ENCODE measurements at regions not wholly inside any gene's neighbourhood (a gene's known extent, or its start where the extent isn't known, plus 50 kb on each side); places are given as distances from the start of the nearest gene placed in this dataset.

DNA sequence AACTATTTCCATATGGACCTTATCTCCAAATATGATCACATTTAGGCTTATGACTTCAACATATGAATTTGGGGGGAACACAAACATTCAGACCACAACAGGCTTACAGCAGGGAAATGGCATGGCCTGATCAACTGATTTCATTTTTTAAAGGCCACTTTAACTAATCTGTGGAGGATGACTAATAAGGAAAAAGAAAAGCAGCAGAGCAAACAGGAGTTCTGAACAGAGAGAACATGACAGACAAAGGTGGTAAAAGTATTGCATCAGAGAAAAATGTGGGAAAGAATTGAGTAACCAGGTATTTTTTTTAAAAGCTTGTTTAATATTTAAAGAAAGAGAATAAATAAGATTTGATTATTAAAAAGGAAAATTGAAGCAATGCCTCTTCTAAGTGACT, 366.1 kb upstream of the TMPO start:
- DNase-seq (ENCODE audit: low read depth), result no peak

DNA sequence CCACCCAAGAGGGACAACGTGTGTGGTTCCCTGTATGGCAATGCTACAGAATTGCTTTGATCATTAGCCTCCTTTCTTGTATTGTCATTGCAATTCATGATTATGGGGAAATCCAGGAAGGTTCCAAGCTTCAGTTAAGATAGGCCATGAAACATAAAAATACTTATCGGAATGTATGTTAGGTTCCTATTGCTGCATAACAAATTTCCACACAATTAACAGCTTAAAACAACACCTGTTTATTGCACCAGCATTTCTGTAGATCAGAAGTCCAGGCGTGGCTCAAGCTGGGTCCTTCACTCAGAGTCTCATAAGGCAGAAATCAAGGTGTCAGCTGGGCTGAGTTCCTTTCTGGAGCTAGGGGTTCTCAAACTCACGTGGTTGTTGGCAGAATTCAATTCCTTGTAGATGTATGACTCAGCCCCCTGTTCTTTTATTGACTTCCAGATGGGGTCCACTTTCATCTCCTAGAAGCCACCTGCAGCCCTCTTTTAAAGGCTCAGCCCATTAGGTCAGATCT, 365.6 kb upstream of the TMPO start:
- DNase-seq (ENCODE audit: low read depth), result no peak

DNA sequence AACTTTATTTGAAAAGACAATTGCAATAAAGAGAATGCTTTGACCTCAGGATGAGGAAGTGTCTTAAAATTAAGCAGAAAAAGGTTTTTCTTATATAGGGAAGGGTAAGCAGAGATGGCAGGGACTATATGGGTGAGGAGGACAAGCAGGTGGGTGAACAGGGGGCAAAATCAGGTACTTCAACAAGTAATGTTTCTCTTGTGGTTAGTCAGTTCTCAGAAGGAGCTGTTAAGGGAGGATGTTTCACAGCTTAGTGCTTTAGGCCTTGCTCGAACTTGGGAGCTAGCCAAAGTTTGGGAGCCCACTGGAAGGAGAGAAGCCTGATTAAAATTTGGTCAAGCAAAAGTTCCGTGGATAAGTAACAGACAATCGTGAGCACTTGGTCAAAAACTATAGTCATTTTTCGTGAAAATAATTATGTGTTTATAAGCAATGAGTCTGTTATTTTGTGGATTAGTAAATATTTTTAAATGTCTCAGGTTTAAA, 364.2 kb upstream of the TMPO start:
- no peak for DNase-seq (ENCODE audit: low read depth)

DNA sequence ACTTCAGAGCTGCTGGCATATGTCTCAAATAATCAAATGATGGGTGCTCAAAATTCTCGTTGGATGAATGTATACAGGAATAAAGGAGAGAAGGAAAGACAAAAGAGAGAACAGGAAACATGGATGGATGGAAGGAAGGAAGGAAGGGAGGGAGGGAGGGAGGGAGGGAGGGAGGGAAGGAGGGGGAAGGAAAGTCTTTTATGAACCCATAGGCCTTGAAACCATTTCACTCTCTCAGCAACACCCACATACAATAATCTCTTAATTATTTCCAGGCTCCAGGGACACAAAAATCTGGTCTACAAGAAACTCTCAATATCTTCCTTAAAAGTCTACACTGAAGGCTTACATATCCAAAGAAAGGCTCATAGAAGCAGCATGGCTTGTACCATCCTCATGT, 363.4 kb upstream of the TMPO start:
- no peak for DNase-seq (ENCODE audit: low read depth)

DNA sequence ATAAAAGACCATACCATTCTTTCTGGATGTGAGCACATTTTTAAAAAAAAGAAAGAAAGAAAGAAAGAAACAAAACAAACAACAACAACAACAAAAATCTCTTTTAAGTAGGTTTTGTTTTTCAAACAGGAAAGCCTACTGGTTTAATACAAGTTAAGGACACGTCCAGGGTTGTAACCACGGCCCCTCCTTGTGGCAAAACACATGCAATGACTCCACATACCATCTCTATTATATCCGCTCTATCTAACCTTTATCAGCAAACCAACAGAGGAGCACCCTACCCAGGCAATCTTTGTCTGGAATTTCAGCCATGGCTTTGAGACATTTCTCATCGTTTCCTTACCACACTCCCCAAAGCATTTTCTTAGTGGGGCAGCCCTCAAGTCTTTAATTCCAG, 360.5 kb upstream of the TMPO start:
- DNase-seq (ENCODE audit: low read depth), result no peak

DNA sequence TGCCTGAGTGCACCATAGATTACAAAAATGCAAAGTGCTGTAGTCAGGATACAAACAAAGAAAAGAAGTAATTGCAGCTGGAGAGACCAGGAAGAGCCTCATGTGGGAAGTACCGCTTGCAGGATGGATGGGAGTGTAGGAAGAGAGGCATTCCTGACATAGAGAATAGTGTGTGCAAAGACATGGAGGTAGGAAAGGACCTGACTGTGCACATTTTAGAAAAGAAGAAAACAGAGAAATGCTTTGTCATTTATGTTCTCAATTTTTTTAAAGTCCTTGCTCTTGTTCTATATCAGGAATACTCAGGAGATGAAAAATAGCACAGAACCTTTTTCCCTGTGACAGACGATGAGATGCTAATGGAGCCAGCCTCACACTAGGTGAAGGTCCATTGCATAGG, 358.7 kb upstream of the TMPO start:
- no peak for DNase-seq (ENCODE audit: low read depth)

DNA sequence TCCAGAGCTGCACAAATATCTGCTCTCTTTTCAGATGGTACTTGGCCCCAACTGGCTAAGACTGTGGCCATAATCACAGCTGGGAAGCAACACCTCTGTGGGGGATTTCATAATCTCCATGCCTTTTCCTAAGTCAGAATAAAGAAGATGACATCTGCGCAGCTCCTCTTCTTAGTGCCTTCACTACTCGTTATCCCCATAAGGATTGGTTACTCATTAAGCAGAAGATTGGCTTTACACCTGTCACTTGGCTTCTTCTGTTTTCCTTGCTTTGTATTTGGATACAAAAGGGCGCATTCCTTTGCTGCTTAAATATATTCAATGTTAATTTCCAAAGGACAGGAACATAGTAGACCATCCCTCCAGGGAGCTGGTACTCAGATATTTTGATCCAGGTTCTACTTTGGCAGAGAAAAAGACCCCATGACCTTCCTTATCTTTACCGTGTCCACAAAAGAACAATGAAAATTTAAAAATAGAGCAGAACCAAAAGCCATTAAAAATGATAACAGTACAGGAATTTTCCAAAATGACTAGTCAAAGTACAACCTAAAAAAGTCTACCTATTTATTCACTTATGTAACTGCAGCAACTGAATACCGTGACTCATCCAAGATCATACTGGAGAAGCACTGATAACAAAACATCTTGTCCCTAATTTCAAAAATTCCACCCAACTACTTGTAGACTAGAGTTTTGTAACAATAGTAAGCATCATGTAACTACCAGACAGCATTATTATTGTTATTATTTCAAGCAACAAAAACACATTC, 352.3 kb upstream of the TMPO start:
- no peak for DNase-seq (ENCODE audit: low read depth)

DNA sequence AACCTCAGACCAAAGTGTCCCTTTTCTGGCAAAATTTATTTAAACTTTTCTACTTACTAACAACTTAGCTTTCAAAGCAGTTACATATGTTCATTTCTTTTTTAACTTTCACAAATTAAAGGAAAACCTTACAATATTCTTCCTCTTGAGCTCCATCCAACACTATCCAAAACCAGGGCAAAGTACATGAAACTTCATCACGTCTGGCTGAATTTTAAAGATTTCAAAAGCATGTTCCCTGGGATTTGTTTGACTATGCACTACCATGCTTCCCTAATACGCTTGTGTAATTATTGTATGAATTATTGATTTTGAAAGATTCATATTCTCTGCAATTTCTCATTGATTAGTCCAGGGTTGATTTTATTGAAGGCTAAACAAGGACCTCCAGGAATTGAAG, 343.1 kb upstream of the TMPO start:
- DNase-seq (ENCODE audit: low read depth), result no peak

DNA sequence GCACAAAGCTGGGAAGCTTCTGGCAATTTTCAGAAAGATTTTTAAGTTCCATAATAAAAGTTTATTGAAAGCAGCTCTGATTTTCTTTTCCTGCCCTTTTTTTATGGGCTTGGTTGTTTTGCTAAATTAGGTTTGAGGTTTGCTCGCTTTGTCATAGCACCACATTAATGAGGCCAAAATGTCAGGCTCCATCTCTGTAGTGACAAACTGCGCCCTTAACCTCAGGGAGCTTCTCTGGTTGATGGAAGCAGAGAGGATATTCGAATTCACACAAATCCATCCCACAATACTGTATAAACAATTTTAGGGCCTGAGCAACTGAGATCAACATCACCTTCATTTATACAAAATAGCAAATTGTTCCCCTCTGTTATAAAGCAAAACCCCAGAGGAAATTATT, 342.6 kb upstream of the TMPO start:
- DNase-seq (ENCODE audit: low read depth), result no peak

DNA sequence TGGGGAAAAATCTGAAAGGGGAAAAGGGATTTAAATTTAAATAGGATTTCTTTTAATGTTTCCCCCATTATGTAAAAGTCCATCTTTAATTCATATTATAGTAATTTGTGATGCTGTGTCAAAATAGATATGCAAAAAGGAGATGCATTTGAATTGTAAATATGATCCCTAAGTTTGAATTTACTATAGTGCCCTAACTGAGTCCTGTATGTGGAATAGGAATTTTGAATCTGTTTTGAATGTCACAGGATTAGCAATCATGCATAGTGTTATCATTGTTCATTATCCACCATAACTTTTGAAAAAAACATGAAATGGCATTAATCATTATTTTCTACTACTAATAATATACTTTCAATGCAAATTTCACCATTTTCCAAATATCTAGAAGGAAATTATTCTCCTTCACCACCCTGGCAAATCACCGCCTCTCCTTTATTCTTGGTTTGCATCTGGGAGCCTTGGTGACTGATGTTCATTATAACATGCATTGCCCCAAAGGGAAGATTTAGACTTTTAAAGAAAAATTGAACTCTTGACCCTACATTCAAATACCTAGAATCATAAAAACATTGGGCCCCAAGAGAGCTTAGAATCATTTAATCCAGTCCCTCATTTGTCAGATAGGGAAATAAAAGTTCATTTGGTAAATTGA, 341.5 kb upstream of the TMPO start:
- no peak for DNase-seq (ENCODE audit: low read depth)

DNA sequence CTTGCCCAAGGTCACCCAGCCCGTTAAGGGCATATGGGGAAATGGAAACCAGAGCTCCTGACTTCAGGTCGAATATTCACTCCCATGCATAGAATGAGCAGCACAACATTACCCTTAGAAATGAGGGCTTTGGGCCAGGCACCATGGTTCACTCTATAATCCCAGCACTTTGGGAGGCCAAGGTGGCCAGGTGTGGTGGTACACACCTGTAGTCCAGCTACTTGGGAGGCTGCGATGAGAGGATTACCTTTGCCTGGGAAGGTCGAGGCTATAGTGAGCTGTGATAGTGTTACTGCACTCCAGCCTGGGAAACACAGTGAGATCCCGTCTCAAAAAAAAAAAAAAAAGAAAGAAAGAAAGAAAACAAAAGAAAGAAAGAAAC, 341.0 kb upstream of the TMPO start:
- DNase-seq (ENCODE audit: low read depth), result no peak

DNA sequence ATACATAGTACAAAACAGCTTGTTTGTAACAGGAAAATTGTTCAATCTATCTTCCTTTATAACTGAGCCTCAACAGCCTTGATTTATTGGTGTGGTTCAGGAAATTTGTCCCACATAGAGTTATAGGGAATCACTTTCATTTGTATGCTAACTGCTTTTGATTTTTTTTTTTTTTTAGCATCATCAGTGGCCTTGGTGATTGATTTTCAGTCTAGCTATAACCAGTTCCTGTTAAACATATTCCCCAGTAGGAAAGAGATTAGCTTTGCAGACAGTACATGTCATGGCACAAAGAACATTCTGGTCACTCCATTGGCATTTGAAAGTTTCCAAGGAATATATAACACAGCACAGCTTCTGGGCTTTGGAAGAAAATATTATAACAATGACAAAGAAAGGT, 337.3 kb upstream of the TMPO start:
- DNase-seq (ENCODE audit: low read depth), result no peak

DNA sequence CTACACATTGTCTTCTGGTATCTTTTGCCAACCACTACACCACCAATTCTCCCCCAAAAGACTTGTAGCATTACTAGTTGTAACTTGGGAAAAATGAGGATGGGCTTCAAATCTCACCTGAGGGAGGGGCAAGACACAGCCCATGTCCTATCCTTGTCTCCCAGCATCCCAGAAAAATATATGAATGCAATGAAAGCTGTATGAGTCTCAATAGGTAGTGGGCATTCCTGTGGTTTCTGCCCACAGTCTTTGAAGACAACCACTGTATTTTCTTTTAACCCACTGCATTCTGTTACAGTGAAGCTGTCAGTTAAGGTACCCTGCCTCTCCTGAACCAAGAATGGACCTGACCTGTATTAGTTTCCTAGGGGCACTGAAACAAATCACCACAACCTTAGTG, 336.2 kb upstream of the TMPO start:
- DNase-seq (ENCODE audit: low read depth), result no peak

DNA sequence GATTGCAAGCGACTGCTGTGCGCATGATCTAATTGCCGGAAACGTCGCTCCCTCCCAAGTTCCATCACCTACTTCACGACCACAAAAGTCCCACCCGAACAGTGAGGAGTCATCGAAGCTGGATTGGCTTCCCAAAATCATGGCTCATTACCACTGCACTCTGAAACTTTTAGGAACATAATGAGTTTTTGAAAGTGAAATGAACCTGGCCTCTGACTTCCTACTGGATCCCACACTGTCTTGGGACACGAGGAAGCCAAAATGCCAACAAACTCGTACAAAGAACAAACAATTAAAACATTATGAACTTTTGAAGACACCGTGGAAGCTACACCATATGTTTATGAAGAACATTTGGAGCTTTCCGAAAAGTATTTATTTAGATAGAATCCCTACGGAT, 334.8 kb upstream of the TMPO start:
- DNase-seq (ENCODE audit: low read depth), result no peak

DNA sequence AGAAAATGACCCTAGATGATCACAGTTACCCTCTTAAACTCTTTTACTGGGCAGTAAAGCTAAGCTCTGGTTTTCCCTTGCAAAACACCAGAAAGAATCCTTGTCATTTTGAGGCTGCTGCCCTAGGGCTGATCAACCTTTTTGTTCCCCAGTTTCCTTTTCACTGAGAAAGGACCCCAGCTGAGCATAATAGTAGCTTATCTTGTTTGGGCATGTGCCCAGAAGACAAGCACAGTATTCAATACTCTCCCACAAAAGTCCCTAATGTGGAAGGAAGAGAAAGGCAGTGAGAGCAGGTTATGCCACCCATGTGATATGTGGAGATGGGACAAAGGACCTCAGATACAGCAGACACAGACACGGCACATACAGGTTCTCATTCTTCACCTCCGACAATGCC, 332.6 kb upstream of the TMPO start:
- no peak for DNase-seq (ENCODE audit: low read depth)

DNA sequence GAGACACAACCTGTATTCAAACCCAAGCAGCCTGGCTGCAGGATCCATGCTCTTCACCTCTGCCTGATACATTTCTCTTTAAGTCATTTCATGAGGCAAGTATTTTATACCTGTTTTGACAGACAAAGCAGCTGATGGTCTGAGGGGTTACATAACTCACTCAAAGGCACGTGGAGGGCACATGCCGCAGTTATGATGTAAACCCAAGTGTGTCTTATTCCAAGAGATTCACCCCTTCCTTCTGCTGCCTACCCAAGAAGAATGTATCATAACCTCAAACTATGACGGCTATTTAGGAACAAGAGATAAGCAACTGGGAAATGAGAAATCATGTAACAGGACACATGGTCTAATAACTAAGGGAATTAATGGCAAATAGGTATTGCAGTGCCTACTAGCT, 329.8 kb upstream of the TMPO start:
- no peak for DNase-seq (ENCODE audit: low read depth)

DNA sequence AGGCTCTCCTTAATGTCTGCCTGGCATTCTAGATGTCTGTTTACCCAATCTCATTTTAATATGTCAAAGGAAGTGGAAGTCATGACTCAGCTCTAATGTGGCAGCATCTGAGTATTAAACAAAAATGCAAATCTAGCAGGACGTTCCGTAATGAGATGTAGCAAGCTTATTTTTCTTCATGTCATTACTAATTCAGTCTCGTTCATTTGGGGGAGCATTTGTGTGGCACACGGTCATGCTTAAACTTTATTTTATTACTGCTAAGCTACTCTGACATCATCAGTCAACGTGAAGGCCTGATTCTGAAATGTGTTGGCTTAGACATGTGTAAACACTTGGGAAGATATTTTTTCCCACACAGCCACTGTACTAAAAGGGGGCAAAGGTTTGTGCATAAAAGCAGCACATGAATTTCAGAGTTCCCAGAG, 326.7 kb upstream of the TMPO start:
- no peak for DNase-seq (ENCODE audit: low read depth)

DNA sequence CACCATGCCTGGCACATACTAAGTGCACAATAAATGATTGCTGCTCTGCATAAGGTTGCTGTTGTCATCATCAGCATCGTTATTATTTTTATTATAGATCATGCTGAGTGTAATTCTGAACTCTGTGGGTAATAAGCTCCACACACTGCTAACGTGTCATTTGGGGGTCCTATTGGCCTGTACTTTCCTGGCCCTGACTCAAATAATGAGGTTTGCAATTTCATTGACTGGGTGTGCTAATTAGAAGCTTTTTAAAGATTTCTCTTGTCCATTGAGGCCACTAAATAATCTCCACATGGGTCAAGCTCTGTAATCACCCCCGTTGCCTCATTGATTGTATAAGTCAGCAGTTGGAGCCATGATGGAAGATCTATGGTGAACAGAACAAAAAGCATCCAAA, 320.8 kb upstream of the TMPO start:
- no peak for DNase-seq (ENCODE audit: low read depth)

DNA sequence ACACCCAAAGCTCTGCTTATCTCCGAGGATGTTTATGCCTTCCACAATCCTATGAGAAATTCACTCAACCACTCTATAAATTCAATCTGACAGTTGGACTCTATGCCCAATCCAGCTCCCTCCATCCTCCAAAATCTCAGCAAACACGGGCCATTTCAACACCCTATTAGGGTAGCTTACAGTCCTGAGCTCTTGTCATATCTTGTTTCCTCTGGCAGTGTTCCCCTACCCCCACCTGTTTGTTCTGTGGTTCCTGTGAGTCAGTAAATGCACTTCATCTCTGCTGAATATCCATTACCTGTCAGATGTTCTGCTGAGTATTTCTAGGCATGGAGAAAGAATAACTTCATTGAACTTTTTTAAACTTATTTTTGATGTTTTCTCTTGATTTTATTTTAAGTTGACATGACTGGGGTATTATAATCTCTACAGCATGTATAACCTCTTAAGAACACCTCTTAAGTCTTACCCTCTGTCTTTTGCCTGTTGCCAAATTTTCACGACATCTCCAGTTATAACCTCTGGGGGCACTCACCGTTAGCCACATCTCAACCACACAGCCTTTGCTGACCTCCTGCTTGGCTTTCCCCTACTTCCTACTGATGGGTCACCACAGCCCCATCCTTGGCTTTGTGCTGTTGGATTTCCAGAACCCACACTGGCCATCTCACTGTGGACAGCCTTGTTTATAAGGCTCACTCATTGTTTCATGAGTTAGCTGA, 317.0 kb upstream of the TMPO start:
- DNase-seq (ENCODE audit: low read depth), result no peak

DNA sequence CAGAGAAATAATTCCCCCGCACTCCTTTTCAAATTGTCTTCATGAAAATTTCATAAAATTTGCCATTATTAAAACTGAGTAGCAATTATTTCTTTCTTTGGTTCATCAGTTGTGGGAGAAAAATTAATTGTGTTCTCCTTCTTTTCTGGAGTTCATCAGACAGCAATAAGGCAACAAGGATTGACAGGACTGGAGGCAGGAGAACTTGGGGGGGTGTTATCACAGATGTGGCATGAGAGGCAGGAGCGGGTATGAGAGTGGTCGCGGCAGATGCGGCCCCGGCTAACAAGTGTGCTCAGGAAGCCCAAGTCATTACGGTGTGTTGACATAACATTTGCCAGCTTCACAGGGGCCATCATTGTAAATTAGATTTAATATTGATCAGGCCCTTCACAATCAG, 306.6 kb upstream of the TMPO start:
- no peak for DNase-seq (ENCODE audit: low read depth)

DNA sequence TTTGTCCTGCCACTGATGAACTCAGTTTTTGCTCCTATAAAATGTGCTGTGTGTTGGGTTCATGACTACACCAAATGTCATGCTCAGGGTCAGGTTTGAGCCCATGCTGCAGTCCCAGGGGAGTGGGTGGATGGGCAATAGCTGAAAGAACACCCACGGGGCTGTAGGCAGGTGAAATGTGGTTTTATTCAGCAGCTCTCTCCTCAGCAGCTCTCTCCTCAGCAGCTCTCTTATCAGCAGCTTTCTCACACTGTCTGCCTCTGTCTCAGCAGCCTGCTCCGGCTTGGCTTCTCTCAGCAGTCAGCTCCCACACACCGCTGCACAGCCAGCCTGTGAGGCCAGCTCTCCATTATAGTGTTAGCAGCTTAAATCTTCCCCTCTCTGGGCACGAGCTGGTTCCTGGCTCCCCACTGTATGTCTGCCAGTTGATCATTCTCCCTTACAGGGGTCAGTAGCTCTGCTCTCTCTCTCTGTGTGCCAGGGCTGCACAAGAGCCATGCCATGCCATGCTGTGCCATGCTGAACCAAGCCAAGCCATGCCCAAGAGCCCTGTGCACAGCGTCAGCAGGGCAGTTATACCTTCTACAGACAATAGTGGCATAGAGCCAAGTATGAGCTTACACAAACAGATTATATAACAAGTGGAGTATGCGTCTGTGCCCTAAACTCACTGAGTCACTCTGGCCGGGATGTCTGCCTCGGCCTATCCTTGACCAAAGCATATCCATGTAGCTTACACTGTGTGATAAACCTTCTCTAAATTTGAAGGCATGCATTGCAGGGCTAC, 303.3 kb upstream of the TMPO start:
- DNase-seq (ENCODE audit: low read depth), result no peak

DNA sequence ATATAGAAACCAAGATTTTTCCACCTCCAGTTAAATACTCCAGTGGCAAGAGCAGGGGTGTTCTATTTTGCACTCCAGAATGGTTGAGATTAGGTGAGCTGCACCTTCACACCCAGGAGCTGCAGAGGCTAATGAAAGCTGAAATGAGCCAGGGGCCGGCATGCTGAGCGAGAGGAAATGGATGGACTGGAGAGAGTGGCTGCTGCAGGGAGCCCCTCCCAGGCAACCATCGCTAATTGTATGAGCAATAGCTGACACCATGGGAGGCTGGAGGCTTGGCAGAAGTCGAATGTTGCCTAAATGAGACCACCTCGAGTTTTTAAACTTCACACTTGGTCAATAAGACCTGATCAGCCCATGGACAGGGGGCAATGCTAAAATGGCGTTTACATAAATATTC, 301.8 kb upstream of the TMPO start:
- DNase-seq (ENCODE audit: low read depth), result no peak

Measured in stimulated activated CD8-positive, alpha-beta memory T cell treated with anti-CD3 and anti-CD28 coated beads, Interleukin-15, amount 100 ng/mL, for 24 hours (primary cell).